DND-41 (cell line): ENCODE measurements at regions not wholly inside any gene's neighbourhood (a gene's known extent, or its start where the extent isn't known, plus 50 kb on each side); places are given as distances from the start of the nearest gene placed in this dataset.

Experiments
- EZH2 ChIP-seq: IDR thresholded peaks from 3 replicates; pipeline ENCODE4 v1.6.1; 2012; ENCODE audit warnings: borderline replicate concordance, low read depth, mild to moderate bottlenecking, moderate library complexity, low read length, inconsistent platforms; ENCODE audit not compliant: severe bottlenecking
- TF ChIP-seq, protein P1 (sequence below): IDR thresholded peaks from 2 replicates; pipeline ENCODE4 v1.5.1; 2012; ENCODE audit warnings: borderline replicate concordance, low read length, moderate library complexity, mild to moderate bottlenecking; ENCODE audit not compliant: poor library complexity, severe bottlenecking; ENCODE audit errors: extremely low read depth

DNA sequence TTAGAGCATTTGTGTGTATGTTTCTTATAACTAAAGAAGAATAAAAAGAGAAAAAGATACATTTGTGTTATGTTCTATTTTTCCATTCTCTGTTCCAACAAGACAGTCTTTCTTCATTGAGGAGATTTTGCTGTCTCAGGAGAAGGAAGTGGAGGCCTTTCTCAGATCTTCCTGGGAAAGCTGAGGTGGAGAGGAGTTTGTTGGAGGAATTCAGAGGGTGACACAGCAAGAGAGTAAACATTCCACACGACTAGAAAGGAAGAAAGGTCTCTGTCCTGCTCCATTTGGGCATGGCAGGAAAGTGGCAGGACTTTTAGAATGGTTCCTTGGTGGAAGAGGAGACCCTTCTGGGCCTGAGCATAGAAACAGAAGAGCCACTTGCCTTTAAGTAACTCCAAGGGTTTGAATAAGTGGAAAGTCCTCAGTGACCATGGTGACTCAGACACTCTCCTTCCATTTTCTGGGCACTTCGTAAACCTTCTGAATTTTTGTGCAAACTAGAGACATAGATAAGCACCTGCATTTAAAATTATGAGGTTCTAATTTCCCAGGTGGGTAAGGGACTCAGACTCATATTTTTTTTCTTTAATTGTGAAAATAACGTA lies 52.3 kb upstream of the COL5A2 start:
- TF ChIP-seq, protein P1, sequence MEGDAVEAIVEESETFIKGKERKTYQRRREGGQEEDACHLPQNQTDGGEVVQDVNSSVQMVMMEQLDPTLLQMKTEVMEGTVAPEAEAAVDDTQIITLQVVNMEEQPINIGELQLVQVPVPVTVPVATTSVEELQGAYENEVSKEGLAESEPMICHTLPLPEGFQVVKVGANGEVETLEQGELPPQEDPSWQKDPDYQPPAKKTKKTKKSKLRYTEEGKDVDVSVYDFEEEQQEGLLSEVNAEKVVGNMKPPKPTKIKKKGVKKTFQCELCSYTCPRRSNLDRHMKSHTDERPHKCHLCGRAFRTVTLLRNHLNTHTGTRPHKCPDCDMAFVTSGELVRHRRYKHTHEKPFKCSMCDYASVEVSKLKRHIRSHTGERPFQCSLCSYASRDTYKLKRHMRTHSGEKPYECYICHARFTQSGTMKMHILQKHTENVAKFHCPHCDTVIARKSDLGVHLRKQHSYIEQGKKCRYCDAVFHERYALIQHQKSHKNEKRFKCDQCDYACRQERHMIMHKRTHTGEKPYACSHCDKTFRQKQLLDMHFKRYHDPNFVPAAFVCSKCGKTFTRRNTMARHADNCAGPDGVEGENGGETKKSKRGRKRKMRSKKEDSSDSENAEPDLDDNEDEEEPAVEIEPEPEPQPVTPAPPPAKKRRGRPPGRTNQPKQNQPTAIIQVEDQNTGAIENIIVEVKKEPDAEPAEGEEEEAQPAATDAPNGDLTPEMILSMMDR = no peak
- no peak for TF ChIP-seq EZH2
